ENCODE measurements at regions not wholly inside any gene's neighbourhood (a gene's known extent, or its start where the extent isn't known, plus 50 kb on each side); places are given as distances from the start of the nearest gene placed in this dataset.

GRCh38 chr6:155765275-155766194 lies 309.9 kb upstream of the NOX3 start:
- H3K4me2 ChIP-seq: no peak overlapping the region
- ChIA-PET POLR2A (no interaction called here), CTCF (interaction anchor here (1.0 kb wide), 1 partner anchor 10 kb away, joined by 3 read pairs; no protein-coding TSS in a partner anchor)
- 63% methylated on average over 8 of the region's 8 CpGs for WGBS (ENCODE audit: missing lambda C conversion rate)
- H3K4me3 ChIP-seq: no peak overlapping the region
- H3K4me1 ChIP-seq: no peaks in the 10 kb centered on the region
- ATAC-seq (no peak), FAIRE-seq (no peak), DNase-seq (ENCODE audit: low read depth in 1 of 2, low spot score in 1 of 2) (no peak)
- no peaks in the 10 kb centered on the region for H3K9me3 ChIP-seq
- no peak overlapping the region for H3K27ac ChIP-seq
- no peak for TF ChIP-seq HMGXB4 (CRISPR knock-in tag; IDR thresholded peaks at IDR 0.05; ENCODE audit: borderline replicate concordance)
- no peak for TF ChIP-seq SMC3 (IDR thresholded peaks at IDR 0.05)
- no peak for TF ChIP-seq EHMT2 (IDR thresholded peaks at IDR 0.05; ENCODE audit: low read depth)

GRCh38 chr6:155762649-155763048 lies 307.0 kb upstream of the NOX3 start:
- no peaks in the 10 kb centered on the region for H3K9me3 ChIP-seq
- no peaks in the 10 kb centered on the region for H3K4me1 ChIP-seq
- H3K4me3 ChIP-seq: no peak overlapping the region
- ATAC-seq (no peak), FAIRE-seq (no peak), DNase-seq (ENCODE audit: low read depth in 1 of 2, low spot score in 1 of 2) (no peak)
- H3K4me2 ChIP-seq: no peak overlapping the region
- WGBS (ENCODE audit: missing lambda C conversion rate): 56% methylated on average over 3 of the region's 3 CpGs
- TF ChIP-seq GATA3 (IDR thresholded peaks at IDR 0.05; ENCODE audit: borderline replicate concordance): no peak
- no peak for TF ChIP-seq TFCP2L1 (CRISPR knock-in tag; IDR thresholded peaks at IDR 0.05)
- TF ChIP-seq HES2 (IDR thresholded peaks at IDR 0.05): no peak
- TF ChIP-seq RAD21 (conservative IDR thresholded peaks at IDR 0.05 in 1 of 2, IDR thresholded peaks at IDR 0.05 in 1 of 2): no peak
- no peak for TF ChIP-seq HMGXB4 (CRISPR knock-in tag; IDR thresholded peaks at IDR 0.05; ENCODE audit: borderline replicate concordance)
- TF ChIP-seq ZFP36 (IDR thresholded peaks at IDR 0.05; ENCODE audit: borderline replicate concordance, partially characterized antibody): no peak
- TF ChIP-seq BHLHE40 (IDR thresholded peaks at IDR 0.05; ENCODE audit: low read depth, low read length): no peak
- no peak for TF ChIP-seq CBX2 (IDR thresholded peaks at IDR 0.05; ENCODE audit: borderline replicate concordance, low read depth)
- no peak for TF ChIP-seq RARB (CRISPR knock-in tag; IDR thresholded peaks at IDR 0.05)
- TF ChIP-seq ZSCAN20 (CRISPR knock-in tag; IDR thresholded peaks at IDR 0.05): no peak
- TF ChIP-seq ZNF302 (CRISPR knock-in tag; IDR thresholded peaks at IDR 0.05): no peak
- TF ChIP-seq FOSL2 (IDR thresholded peaks at IDR 0.05): no peak
- no peak for TF ChIP-seq FOSL2 (CRISPR knock-in tag; IDR thresholded peaks at IDR 0.05)
- TF ChIP-seq RFX5 (IDR thresholded peaks at IDR 0.05): no peak
- ChIA-PET POLR2A (no interaction called here), CTCF (no interaction called here)
- no peak overlapping the region for H3K27ac ChIP-seq

- DNase-seq (ENCODE audit: low read depth in 1 of 2, low spot score in 1 of 2): no peak
- FAIRE-seq: no peak
- Histone ChIP-seq H3K4me2 (no peak overlapping the region), H3K4me3 (no peak overlapping the region), H3K4me1 (no peaks in the 10 kb centered on the region), H3K9me3 (no peaks in the 10 kb centered on the region; the same call in 2 of the 3 replicates), H3K27ac (no peak overlapping the region)
- 21% methylated on average over 3 of the region's 3 CpGs for WGBS (ENCODE audit: missing lambda C conversion rate)
- ChIA-PET POLR2A (no interaction called here), CTCF (interaction anchor here (0.7 kb wide), 1 partner anchor 9 kb away, joined by 3 read pairs; no protein-coding TSS in a partner anchor)
- ATAC-seq: no peak
- no peak for TF ChIP-seq PBX3 (IDR thresholded peaks at IDR 0.05)
- no peak for TF ChIP-seq ELK1 (IDR thresholded peaks at IDR 0.05; ENCODE audit: low read depth, low read length)
- TF ChIP-seq EHF (CRISPR knock-in tag; IDR thresholded peaks at IDR 0.05): no peak
- TF ChIP-seq MAX (IDR thresholded peaks at IDR 0.05): no peak
- TF ChIP-seq BCL3 (IDR thresholded peaks at IDR 0.05): no peak
- TF ChIP-seq CHD4 (IDR thresholded peaks at IDR 0.05; ENCODE audit: borderline replicate concordance): no peak
- no peak for TF ChIP-seq BHLHE40 (IDR thresholded peaks at IDR 0.05; ENCODE audit: low read depth, low read length)
- no peak for TF ChIP-seq ATOH8 (CRISPR knock-in tag; IDR thresholded peaks at IDR 0.05; ENCODE audit: low read depth)
- no peak for TF ChIP-seq HOXA7 (CRISPR knock-in tag; IDR thresholded peaks at IDR 0.05)
- TF ChIP-seq GATA3 (IDR thresholded peaks at IDR 0.05; ENCODE audit: borderline replicate concordance): no peak
These were observed 299.8 kb upstream of the NOX3 start for GRCh38 chr6:155755452-155755851.

All from A549 (cell line).